ENCODE measurements at regions not wholly inside any gene's neighbourhood (a gene's known extent, or its start where the extent isn't known, plus 50 kb on each side); places are given as distances from the start of the nearest gene placed in this dataset.

DNA sequence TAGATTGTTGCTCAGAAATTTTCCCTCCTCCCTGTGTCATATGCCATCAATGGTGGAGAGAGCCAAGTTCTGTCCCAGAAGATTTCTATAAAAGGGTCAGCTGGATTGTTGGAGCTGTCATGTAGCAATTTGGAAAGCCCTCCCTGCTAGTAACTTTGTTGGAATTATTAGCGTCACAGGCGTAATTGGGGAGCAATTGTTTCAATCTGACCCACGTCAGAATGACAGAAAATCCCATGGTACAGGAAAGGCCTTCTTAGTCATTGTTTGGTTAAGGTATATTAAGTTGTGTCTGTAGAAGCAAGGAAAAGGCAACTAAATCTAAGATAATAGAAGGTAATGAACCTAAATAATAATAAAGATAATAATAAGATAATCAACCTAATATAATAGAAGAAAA, 148.4 kb downstream of the PLK2 start:
- no peak for TF ChIP-seq POLR2AphosphoS5 (IDR thresholded peaks at IDR 0.05)
- TF ChIP-seq POLR2A (IDR thresholded peaks at IDR 0.05), result no peak

Measured in stomach (tissue), 4 donors.